ENCODE measurements at regions not wholly inside any gene's neighbourhood (a gene's known extent, or its start where the extent isn't known, plus 50 kb on each side); places are given as distances from the start of the nearest gene placed in this dataset.
"Not testable (repeated sequence)": the region's sequence is repeated elsewhere in the genome, so short reads cannot be mapped to it uniquely, and the experiment has no call there.

GRCh38 chr3:18234717-18235335 is 190.3 kb downstream of the SATB1 start:
- no peak for DNase-seq

GRCh38 chr3:18233987-18234716 is 191.0 kb downstream of the SATB1 start:
- DNase-seq: no peak

GRCh38 chr3:18232317-18232716 is 192.8 kb downstream of the SATB1 start:
- no peak for DNase-seq

- no peak for DNase-seq
These were observed 197.1 kb downstream of the SATB1 start for GRCh38 chr3:18228060-18228459.

DNA sequence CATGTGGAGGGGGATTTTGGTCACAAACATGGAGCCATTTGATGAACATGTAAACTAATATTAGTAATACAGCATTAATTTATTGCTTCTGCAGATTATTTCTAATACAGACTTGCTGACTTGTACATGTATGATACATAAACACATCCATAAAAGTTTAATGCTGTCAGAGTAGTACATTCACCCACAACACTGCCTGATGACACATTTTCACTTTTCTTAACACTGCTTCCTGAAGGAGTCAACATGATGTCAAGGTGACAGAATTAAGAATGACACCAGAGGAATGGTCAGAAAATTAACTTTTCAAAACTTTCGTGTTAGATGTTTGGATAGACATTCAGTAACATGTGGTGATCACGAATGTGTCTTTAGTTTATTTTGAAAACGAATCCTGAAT is 199.4 kb downstream of the SATB1 start:
- no peak for DNase-seq

DNA sequence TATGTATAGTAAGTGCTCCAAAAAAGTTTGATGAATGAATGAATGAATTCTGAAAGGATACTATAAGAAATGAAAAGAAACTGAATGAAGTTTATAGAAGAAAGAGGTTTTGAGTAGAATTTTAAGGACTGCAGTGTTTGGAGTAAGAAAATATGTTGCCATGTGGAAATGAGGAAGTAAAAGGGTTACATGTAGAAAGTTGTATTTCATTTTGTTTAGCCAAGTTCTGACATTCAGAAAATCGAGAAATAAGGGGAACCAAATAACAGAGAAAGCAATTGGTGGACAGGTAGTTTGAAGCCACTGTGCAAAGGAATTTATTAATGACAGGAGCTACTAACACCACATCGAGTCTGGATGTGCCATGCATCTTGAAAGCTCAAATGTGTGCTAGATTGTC is 200.7 kb downstream of the SATB1 start:
- DNase-seq: no peak

DNA sequence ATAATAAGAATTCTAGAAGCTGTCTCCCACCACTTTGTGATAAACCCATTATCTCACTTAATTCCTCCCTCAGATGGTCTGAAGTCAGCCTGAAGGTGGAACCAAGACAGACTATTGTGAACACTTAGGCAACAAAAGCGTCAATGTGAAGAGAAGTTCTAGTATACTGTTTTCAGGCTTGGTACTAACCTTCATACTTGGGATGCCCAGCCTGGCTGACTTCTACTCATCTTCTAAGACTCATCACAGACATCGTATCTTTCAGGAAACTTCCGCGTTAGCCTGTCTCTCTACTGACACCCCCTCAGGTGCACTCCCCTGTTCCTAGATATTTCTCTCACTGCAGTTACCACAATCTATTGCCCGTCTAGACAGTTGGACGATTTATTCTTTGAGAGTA is 201.2 kb downstream of the SATB1 start:
- DNase-seq: no peak

- DNase-seq: peak; percentile 50
These were observed 201.6 kb downstream of the SATB1 start for GRCh38 chr3:18223571-18223970.

- DNase-seq: no peak
These were observed 202.5 kb downstream of the SATB1 start for GRCh38 chr3:18222686-18223085.

GRCh38 chr3:18217507-18218174 is 207.5 kb downstream of the SATB1 start:
- no peak for DNase-seq

GRCh38 chr3:18216996-18217395 is 208.1 kb downstream of the SATB1 start:
- DNase-seq: no peak

DNA sequence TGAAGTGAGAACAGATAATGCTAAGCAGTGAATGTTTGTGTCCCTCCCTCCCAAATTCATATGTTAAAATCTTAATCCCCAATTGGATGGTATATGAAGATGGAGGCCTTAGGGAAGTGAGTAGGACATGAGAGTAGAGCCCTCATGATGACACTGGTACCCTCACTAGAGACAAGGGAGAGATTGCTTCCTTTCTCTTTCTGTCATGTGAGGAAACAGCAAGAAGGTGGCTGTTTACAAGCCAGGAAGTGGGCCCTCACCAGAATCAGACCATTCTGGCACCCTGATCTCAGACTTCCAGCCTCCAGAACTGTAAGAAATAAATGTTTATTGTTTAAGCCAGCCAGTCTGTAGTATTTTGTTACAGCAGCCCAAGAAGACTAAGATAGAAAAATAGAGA is 209.5 kb downstream of the SATB1 start:
- no peak for DNase-seq

- DNase-seq: no peak
These were observed 214.0 kb downstream of the SATB1 start for GRCh38 chr3:18211116-18211515.

- DNase-seq: peak; percentile 1
These were observed 216.3 kb downstream of the SATB1 start for GRCh38 chr3:18208856-18209255.

- no peak for DNase-seq
These were observed 217.0 kb downstream of the SATB1 start for GRCh38 chr3:18208091-18208490.

GRCh38 chr3:18207226-18207625 is 217.9 kb downstream of the SATB1 start:
- DNase-seq: no peak

DNA sequence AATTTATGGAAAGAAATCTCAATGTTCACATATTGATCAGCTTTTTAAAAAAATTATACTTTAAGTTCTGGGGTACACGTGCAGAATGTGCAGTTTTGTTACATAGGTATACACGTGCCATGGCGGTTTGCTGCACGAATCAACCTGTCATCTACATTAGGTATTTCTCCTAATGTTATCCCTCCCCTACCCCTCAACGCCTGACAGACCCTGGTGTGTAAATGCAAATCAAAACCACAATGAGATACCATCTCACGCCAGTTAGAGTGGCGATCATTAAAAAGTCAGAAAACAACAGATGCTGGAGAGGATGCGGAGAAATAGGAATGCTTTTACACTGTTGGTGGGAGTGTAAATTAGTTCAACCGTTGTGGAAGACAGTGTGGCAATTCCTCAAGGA is 219.4 kb downstream of the SATB1 start:
- not testable (repeated sequence) for DNase-seq

DNA sequence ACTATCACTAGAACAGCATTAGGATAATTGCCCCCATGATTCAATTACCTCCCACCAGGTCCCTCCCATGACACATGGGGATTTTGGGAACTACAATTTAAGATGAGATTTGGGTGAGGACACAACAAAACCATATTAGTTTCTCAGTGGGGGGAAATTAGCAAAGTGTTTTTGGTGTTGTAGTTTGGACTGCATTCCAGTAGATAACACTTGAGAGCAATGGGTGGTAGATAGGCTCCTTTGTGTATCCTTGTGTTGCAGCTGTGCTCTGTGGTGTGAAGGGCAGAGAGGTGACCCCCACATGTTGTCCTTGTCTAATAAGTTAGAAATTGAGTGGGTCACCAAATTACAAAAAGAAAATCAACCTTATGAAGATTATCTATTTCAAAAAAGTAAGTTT is 223.8 kb downstream of the SATB1 start:
- DNase-seq: no peak

- no peak for DNase-seq
These were observed 225.4 kb downstream of the SATB1 start for GRCh38 chr3:18199757-18200156.

DNA sequence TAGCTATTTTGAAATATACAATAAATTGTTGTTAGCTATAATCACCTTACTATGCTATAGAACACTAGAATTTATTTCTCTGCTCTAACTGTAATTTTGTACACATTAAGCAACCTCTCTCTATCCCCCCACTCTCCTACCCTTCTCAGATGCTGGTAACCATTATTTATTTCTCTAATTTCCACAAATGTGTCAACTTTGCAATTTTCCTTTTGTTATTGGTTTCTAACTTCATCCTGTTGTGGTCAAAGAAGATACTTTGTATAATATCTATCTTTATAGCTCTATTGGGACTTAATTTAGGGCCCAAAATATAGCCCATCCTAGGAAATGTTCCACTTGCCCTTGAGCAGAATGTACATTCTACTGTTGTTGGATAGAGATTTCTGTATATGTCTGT is 229.3 kb downstream of the SATB1 start:
- no peak for DNase-seq

- no peak for DNase-seq
These were observed 230.7 kb downstream of the SATB1 start for GRCh38 chr3:18194431-18194830.

- no peak for DNase-seq
These were observed 234.5 kb downstream of the SATB1 start for GRCh38 chr3:18190646-18191045.

DNA sequence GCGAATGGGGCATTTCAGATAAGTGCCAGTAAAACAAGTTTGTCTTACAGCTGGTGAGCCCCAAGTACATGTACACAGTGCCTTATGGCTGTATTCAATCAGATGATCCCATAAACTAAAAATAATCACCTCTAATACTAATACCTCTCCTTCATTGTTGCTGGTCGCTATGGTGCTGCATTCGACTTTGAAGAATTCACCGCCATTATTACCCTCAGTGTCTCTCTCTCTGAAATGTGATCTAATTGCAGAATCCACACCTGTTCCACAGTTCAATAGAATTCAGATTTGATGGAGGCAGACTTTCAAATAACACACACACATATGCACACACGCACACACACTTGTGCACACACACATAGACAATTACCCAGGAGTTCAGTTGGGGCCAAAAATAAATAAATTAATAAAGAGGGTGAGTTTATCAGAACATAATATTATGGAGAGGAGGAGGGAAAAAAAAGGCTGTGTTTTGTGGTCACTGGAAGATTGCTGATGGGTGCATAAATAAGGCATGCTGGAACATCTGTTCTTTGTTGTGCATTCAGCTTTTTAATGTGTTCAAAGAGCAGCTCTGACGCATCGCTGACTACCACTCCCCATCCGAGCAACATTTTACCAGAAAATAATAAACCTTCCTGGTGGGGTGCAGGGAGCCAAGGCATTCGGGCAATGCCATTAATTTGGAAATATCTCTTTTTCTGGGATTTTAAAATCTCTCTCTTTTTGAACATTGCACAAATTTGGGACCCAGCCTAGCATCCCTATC is 235.7 kb downstream of the SATB1 start:
- no peak for DNase-seq

DNA sequence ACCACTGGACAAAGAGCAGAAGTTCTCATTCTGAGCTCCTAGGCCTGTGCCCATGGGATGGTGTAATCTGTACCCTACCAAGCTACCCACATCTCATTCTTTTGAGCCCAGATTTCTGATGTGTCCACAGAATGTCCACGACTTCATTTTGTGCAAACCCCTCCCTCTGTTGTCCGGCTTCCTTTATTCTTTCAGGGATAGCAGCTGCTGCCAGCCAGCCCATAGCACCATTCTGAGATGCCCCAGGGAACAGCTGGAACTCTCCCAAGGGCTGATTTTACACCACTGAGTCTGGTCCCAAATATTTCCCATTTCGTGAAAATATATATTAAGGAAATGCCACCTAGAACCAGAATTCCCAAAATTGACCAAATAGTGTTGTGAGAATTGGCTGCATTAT is 236.6 kb downstream of the SATB1 start:
- no peak for DNase-seq
